ENCODE measurements at regions not wholly inside any gene's neighbourhood (a gene's known extent, or its start where the extent isn't known, plus 50 kb on each side); places are given as distances from the start of the nearest gene placed in this dataset.
"Not testable (repeated sequence)": the region's sequence is repeated elsewhere in the genome, so short reads cannot be mapped to it uniquely, and the experiment has no call there.

DNA sequence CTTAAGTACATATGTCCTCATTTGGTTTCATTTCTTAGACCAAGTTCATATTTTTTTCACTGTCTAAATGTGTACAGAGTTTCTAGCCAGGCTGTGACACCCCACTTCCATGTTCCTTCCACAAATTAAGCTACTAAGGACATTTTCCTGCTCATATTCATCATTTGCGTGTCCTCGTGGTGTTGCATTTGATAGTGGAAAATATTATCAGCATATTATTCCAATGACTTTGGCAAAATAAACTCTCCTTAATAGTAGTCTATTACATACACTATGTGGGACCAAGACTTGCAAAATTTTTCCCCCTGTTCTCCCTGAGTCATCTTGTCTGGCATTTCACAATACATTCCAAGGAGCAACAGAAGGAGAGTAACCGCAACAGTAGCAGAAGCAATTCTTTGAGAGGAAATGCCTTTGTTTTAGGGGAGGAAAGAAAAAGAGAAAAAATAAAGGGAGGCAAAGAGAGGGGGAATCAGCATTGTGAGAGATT is 599.2 kb downstream of the COL12A1 start:
- Histone ChIP-seq H3K4me3 (ENCODE audit: insufficient read depth, low read depth, low read length) (no peak overlapping the region), H3K36me3 (replicated peaks; ENCODE audit: control insufficient read depth, insufficient read depth, low read length) (no peaks in the 10 kb centered on the region), H3K27me3 (ENCODE audit: control insufficient read depth, insufficient read depth, low read length) (no peaks in the 10 kb centered on the region)
- DNase-seq = no peak

DNA sequence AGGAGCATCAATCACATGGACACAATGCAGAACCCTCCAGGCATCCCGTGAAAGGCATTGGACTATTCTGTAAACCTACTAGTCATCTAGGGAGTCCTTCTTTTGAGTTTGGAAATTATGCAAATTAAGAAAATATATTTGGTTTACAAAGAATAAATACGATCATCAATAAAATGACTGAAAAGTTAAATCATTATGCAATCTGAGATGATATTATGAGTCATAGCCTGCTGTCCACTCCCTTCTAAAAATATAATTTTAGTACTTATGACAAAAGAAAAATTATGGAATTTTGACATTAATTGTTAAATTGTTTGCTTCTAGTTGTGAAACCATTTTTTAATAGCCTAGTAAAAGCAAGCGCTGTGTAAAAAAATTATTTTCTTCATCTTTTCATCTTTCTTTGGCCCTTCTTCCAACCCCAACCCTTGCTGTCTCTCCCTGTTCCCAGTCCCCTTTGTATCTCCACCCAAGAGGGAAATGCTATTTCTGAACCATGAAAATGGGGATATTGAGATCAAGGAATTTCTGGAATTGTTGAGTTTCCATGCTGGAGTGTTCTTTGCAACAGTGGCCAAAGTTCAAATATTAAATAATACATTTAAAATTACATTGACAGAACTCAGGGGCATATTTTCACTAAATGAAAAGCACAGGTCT is 599.8 kb downstream of the COL12A1 start:
- no peaks in the 10 kb centered on the region for H3K36me3 ChIP-seq (replicated peaks; ENCODE audit: control insufficient read depth, insufficient read depth, low read length)
- DNase-seq = no peak
- H3K27me3 ChIP-seq (ENCODE audit: control insufficient read depth, insufficient read depth, low read length) = no peaks in the 10 kb centered on the region

DNA sequence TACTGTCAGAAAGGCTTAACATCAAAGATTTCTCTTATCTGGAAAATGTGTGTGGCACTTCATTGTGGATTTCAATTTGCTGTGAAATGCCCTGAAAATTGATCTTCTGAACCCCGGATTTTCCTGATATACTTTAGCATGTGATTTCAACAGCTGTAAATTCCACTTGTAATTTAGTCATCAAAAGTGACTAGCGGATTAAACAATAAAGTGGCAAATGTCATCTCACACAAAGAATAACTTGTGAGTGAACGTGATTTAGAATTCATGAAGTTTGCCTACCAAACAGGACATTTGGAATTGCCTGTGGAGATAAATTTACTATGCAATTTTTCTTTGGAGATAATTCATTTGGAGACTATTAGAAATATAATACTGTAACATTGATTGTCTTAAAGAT is 601.6 kb downstream of the COL12A1 start:
- DNase-seq = no peak
- no peaks in the 10 kb centered on the region for H3K36me3 ChIP-seq (replicated peaks; ENCODE audit: control insufficient read depth, insufficient read depth, low read length)
- no peak overlapping the region for H3K4me3 ChIP-seq (ENCODE audit: insufficient read depth, low read depth, low read length)
- H3K27me3 ChIP-seq (ENCODE audit: control insufficient read depth, insufficient read depth, low read length) = no peaks in the 10 kb centered on the region

More for the DNA sequence above, 599.8 kb downstream of the COL12A1 start:
- no peak overlapping the region for H3K4me3 ChIP-seq (ENCODE audit: insufficient read depth, low read depth, low read length)

DNA sequence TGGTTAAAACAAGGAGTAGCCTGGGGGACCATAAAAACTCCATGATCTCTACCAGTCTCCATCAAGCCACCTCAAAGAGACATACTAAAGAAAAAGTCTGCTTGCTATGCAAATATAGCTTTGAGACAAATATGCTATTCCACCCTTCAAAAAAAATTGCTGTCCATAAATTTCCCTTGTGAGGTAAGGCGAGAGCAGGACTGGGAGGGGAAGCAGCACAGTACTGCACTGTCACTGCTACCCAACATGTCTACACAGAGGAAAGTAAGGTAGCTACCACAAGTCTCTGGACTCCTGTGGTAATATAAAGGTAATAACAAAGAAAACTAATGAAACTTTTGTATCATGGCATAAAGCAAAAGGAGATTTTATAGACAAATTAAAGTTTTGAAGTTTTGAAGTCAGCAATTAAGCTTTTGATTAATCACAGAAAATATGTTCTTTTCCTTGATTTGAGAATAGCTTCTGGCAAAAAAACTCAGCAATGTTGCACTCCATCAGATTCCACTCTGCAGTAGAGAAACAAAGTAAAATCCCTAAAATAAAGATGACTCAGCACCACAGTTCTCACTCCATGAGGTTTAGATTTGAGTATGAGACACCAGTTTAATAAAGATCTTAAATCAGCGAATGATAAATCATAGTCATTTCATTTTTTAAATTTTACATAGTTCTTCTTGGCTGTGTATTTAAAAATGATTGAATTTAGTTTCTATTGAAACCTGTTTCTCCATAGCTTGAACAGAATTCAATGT is 602.4 kb downstream of the COL12A1 start:
- no peak for DNase-seq
- Histone ChIP-seq H3K36me3 (replicated peaks; ENCODE audit: control insufficient read depth, insufficient read depth, low read length) (no peaks in the 10 kb centered on the region), H3K4me3 (ENCODE audit: insufficient read depth, low read depth, low read length) (no peak overlapping the region), H3K27me3 (ENCODE audit: control insufficient read depth, insufficient read depth, low read length) (no peaks in the 10 kb centered on the region)

DNA sequence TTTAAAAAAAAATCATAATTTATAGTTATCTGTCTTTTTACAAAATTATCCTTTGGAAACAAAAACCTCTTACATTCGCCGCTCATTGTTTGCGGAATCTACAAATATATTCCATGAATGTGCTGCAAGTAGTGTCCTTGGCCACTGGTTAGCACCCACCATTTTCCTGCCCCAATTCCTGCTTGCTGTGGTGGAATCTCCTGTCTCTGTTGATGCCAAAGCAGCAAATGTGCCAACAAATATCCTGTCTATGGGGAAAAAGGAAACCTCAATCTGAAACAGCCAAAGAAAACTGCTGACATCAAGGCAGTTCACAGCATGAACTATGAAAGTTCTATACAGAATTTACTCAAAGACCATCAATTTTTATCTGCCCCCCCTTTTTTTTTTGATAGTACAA is 603.6 kb downstream of the COL12A1 start:
- no peak overlapping the region for H3K4me3 ChIP-seq (ENCODE audit: insufficient read depth, low read depth, low read length)
- H3K36me3 ChIP-seq (replicated peaks; ENCODE audit: control insufficient read depth, insufficient read depth, low read length) = no peaks in the 10 kb centered on the region
- no peak for DNase-seq
- H3K27me3 ChIP-seq (ENCODE audit: control insufficient read depth, insufficient read depth, low read length) = no peaks in the 10 kb centered on the region

DNA sequence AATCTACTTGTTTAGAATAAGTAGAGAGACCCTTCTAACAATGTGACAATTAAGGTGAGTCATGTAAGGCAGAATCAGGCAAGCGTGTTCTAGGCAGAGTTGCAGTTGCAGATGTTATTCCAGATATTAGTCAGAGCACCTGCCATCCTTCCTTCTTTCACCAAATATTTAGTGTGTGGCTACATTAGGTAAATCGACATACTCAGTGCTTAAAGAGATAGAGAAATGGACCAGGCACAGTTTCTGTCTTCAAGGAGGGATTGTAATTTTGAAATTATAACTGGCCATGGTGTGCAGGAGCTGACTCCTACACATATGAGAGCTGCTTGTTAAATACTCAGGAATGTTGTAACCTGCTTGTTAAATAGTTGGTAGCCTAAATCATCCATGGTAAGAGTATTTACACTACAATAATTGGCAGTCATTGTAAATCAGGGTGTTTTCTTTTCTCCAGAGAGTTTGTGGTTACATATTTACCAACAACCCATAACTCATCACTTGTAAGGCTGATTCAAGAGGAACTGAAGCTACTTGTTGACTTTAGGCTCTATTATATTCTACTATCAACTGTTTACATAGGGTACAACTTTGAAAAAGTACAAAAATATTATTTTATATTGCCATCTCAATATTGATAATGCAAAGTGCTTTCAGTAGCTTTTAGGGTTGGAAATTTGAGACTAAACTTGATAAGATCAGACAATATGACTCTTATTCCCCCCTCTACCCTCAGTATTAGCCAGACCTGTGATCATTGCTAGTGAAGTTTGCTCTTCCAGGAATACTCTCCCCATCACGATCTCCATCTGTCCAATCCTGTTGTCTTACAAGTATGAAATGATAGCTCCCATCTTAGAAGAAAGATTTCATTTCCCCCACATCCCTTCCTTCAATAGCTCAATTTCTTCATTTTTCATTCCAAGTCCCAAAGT is 607.1 kb downstream of the COL12A1 start:
- Histone ChIP-seq H3K4me3 (ENCODE audit: insufficient read depth, low read depth, low read length) (no peak overlapping the region), H3K27me3 (ENCODE audit: control insufficient read depth, insufficient read depth, low read length) (no peaks in the 10 kb centered on the region), H3K36me3 (replicated peaks; ENCODE audit: control insufficient read depth, insufficient read depth, low read length) (no peaks in the 10 kb centered on the region)
- DNase-seq = no peak

DNA sequence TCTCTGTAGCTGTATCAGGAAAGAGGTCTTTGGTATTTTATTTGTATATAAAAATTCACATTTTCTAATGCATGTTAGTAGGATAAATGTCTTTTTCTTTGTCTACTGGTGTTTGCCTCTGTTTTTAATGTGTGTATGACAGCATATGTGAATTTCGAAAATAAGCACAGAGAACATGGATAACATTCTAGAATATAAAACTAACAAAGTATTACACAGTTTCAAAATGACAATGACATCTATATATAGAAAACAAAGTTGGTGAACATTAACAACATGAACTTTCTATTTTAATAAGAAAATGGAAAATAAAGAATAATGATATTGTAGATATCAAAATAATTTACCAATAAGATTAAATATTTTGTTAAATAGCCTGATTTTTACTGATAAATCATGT is 608.0 kb downstream of the COL12A1 start:
- Histone ChIP-seq H3K36me3 (replicated peaks; ENCODE audit: control insufficient read depth, insufficient read depth, low read length) (no peaks in the 10 kb centered on the region), H3K4me3 (ENCODE audit: insufficient read depth, low read depth, low read length) (no peak overlapping the region), H3K27me3 (ENCODE audit: control insufficient read depth, insufficient read depth, low read length) (no peaks in the 10 kb centered on the region)
- DNase-seq = no peak

DNA sequence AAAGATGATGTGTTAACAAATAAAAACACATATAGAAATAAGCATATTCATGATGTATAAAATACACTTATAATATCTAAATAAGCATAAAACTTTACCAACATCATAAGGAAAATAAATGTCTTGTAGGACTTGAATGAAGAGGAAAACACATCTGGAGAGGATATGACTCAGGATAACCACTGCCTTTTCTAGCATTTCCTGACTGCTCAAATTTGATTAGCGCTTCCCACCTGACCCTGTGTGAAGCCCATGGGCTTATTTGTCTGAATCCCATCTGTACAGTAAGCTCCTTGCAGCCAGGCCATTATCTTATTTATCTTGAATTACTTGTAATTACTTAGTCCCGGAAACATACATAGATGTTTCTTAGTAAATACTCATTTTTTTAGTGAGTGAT is 608.6 kb downstream of the COL12A1 start:
- H3K27me3 ChIP-seq (ENCODE audit: control insufficient read depth, insufficient read depth, low read length) = no peaks in the 10 kb centered on the region
- H3K36me3 ChIP-seq (replicated peaks; ENCODE audit: control insufficient read depth, insufficient read depth, low read length) = no peaks in the 10 kb centered on the region
- no peak for DNase-seq
- H3K4me3 ChIP-seq (ENCODE audit: insufficient read depth, low read depth, low read length) = no peak overlapping the region

DNA sequence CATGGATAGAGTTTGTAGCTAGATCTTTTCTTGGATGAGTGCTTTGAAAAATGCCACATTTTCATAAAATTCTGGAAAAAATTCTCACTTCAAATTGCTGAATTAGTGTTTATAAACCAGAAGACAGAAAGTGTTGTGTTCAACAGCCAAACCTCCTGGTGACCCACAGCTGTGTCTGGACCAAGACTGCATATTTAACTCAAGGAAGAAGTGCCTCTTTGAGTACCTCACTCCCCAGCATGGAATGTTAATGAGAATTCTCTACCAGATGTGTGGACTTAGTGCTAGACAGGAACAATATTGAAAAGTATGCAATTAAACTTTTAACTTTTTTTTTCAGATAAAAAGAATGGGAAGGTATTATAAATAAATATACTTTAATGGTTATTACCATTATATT is 609.3 kb downstream of the COL12A1 start:
- H3K36me3 ChIP-seq (replicated peaks; ENCODE audit: control insufficient read depth, insufficient read depth, low read length) = no peaks in the 10 kb centered on the region
- DNase-seq = no peak

DNA sequence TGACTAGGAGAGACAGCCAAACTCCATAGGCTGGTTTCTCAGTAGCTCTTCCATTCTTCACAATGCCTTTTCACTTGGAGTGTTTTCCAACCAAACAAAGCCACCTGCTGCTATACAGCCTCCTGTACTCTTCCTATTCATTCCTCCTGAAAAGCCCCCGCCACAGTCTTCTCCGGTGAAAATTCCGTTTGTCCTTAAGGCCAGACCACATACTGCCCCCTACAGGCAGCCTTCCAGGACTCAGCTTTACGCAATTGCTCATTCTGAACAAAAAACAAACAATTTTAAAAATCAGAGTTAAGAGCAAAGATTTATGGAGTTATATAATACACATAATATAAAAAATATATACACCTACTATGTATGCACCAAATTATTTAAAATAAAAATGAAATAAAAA is 611.5 kb downstream of the COL12A1 start:
- not testable (repeated sequence) for H3K27me3 ChIP-seq (ENCODE audit: control insufficient read depth, insufficient read depth, low read length); H3K36me3 ChIP-seq (replicated peaks; ENCODE audit: control insufficient read depth, insufficient read depth, low read length); H3K4me3 ChIP-seq (ENCODE audit: insufficient read depth, low read depth, low read length); DNase-seq

More for the DNA sequence above, 609.3 kb downstream of the COL12A1 start:
- H3K4me3 ChIP-seq (ENCODE audit: insufficient read depth, low read depth, low read length) = no peak overlapping the region
- H3K27me3 ChIP-seq (ENCODE audit: control insufficient read depth, insufficient read depth, low read length) = no peaks in the 10 kb centered on the region

DNA sequence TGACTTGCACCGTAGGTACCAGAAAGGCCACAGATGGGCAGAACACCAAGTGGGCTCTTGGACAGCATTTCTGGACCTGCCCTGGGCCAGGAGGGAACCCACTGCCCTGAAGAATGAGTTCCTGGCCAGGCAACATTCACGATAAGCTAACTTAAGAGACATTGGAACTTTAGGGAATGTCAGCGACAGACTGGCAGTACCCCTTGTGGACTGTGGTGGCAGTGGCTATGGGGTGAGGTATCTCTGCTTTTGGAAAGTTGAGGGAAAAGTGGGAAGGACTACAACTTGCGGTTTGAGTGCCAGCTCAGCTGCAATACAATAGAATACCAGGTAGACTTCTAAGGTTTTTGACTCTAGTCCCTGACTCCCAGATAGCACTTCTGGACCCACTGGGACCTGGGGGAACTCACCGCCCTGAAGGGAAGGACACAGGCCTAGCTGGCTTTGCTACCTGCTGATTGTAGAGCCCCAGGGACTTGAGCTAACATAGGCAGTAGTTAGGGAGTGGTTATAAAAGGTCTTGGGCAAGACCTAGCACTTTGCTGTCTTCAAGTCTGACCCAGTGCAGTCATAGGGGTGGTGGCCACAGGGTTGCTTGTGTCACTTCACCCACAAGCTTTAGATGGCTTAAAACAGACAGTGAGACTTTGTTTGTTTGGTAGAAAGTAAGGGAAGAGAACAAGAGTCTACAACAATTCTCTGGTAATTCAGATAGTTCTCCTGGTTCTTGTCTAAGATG is 617.6 kb downstream of the COL12A1 start:
- Histone ChIP-seq H3K27me3 (ENCODE audit: control insufficient read depth, insufficient read depth, low read length) (no peaks in the 10 kb centered on the region), H3K36me3 (replicated peaks; ENCODE audit: control insufficient read depth, insufficient read depth, low read length) (no peaks in the 10 kb centered on the region), H3K4me3 (ENCODE audit: insufficient read depth, low read depth, low read length) (no peak overlapping the region)
- no peak for DNase-seq

DNA sequence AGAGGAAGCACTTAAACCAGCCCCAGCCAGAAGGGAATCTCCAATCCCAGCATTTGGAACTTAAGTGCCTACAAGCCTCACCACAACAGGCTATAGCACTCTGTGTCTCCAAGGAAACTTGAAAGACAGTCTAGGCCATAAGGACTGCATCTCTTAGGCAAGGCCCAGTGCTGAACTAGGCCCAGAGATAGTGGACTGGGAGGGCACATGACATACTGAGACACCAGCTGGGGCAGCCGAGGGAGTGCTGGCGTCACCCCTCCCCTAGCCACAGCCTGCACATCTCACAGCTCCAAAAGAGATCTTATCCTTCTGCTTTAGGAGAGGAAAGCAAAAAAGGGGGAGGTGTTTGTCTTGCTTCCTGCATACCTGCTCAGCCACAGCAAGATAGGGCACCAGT is 618.5 kb downstream of the COL12A1 start:
- no peak overlapping the region for H3K4me3 ChIP-seq (ENCODE audit: insufficient read depth, low read depth, low read length)
- DNase-seq = no peak
- H3K27me3 ChIP-seq (ENCODE audit: control insufficient read depth, insufficient read depth, low read length) = no peaks in the 10 kb centered on the region
- no peaks in the 10 kb centered on the region for H3K36me3 ChIP-seq (replicated peaks; ENCODE audit: control insufficient read depth, insufficient read depth, low read length)

DNA sequence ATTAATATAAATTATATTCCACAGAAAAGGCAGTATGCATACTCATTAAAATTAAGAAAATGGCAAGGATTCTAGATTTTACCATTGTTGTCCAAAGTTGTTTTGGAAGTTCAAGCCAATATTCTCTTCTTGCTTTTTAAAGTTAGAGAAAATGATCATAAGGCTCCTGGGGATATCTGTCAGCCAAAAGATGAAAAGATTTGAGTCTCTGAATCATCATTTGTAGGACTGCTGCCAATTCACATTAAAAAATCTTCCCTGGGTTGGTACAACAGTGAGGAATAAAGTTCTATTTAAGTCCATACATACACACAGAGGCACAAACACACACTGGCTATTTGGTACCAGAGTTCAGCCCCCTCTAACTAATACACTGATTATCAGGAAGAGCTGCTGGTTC is 620.1 kb downstream of the COL12A1 start:
- no peak for DNase-seq
- Histone ChIP-seq H3K27me3 (ENCODE audit: control insufficient read depth, insufficient read depth, low read length) (no peaks in the 10 kb centered on the region), H3K4me3 (ENCODE audit: insufficient read depth, low read depth, low read length) (no peak overlapping the region), H3K36me3 (replicated peaks; ENCODE audit: control insufficient read depth, insufficient read depth, low read length) (no peaks in the 10 kb centered on the region)

DNA sequence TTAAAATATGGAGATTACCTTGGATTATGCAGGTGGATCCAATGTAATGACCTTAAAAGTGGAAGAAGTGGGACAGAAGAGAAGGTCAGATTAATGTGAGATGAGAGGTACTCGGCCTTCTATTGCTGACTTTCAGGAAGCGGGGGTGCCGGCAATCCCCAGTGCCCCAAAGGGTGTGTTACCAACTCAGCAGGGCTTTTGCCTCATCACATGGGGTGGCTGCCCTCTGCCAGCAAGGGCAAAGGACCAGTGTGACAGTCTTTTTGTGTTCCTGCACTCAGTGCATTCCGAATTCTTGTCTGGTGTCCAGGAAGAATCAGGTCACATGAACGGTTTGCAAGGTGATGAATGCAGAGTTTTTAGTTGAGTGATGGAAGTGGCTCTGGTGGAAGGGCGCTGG is 624.2 kb downstream of the COL12A1 start:
- no peak overlapping the region for H3K4me3 ChIP-seq (ENCODE audit: insufficient read depth, low read depth, low read length)

More for the DNA sequence above, 624.2 kb downstream of the COL12A1 start:
- DNase-seq = no peak
- no peaks in the 10 kb centered on the region for H3K36me3 ChIP-seq (replicated peaks; ENCODE audit: control insufficient read depth, insufficient read depth, low read length)
- no peaks in the 10 kb centered on the region for H3K27me3 ChIP-seq (ENCODE audit: control insufficient read depth, insufficient read depth, low read length)

Data from H7 (cell line).